Fibroblast of villous mesenchyme (primary cell): ENCODE measurements at regions not wholly inside any gene's neighbourhood (a gene's known extent, or its start where the extent isn't known, plus 50 kb on each side); places are given as distances from the start of the nearest gene placed in this dataset.

Experiments used
- DNase-seq: peaks from one replicate; pipeline ENCODE4 v3.0.0-alpha.2; 2010; ENCODE audit warnings: low read depth
- H3K4me3 ChIP-seq: 2 replicates; pipeline ENCODE4 v1.5.1; 2011; ENCODE audit warnings: low read depth, mild to moderate bottlenecking, low read length
- TF ChIP-seq, protein P1 (sequence below): IDR thresholded peaks from 2 replicates; pipeline ENCODE4 v1.5.1; 2012; ENCODE audit warnings: low read depth, mild to moderate bottlenecking, low read length; ENCODE audit not compliant: insufficient read depth

DNA sequence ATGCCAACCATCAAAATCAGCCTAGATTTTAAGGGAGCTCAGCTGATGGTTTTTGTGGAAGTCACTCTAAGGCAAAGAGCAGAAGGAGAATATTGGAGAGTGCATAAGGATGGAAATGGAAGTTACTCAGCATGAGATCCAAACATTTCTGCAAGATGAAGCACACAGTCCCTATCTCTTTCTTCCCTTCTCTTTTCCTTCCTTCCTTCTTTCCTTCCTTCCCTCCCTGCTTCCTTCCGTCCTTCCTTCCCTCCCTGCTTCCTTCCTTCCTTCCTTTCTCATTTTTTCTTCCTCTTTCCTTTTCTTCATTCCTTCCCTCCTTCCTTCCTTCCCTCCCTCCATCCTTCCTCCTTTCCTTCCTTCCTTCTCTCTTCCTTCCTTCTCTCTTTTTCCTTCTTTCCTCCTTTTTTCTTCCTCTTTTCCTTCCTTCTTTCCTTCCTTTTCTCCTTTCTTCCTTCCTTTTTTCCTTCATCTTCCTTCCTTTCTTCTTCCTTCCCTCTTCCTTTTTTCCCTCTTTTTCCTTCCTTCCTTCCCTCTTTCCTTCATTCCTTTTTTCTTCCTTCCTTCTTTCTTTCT lies 727.9 kb upstream of the CDH2 start:
- DNase-seq: no peak
- no peak overlapping the region for H3K4me3 ChIP-seq
- TF ChIP-seq, protein P1, sequence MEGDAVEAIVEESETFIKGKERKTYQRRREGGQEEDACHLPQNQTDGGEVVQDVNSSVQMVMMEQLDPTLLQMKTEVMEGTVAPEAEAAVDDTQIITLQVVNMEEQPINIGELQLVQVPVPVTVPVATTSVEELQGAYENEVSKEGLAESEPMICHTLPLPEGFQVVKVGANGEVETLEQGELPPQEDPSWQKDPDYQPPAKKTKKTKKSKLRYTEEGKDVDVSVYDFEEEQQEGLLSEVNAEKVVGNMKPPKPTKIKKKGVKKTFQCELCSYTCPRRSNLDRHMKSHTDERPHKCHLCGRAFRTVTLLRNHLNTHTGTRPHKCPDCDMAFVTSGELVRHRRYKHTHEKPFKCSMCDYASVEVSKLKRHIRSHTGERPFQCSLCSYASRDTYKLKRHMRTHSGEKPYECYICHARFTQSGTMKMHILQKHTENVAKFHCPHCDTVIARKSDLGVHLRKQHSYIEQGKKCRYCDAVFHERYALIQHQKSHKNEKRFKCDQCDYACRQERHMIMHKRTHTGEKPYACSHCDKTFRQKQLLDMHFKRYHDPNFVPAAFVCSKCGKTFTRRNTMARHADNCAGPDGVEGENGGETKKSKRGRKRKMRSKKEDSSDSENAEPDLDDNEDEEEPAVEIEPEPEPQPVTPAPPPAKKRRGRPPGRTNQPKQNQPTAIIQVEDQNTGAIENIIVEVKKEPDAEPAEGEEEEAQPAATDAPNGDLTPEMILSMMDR: no peak

DNA sequence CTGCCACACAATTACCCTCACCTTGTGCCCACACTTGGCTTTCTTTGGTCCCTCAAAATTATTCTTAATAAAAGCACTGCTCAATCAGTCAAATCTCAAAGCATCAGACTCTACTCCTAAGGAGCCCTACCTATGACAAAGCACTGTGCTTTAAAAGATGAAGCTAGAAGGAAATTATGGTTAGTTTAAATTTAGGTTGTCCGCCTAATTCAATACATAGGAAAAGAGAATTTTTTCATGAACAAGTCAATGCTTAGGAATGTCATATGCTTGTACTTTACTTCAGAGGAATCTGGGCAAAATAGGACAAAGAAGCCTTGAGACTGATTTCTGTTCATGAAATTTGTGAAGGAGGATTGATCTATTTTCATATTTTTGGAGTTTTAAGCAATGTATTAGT lies 726.4 kb upstream of the CDH2 start:
- H3K4me3 ChIP-seq: no peak overlapping the region
- TF ChIP-seq, protein P1: no peak
- DNase-seq: no peak

DNA sequence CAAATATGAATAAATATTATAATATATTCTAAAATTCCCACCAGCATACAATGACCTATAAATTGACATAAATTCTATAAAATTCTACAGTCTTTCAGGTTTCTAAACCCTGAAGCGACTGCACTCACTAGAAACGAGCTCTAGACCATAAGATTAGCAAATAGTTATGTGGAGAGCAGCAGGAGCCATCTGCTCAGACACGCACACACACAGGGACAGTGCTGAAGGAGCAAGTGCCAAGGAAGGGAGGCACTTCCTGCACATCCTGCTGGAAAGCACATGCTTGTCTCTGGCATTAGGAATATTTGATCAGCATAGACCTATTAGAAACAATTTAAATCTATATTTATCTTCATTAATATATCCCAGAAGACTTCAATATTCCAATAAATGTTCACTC lies 713.9 kb upstream of the CDH2 start:
- TF ChIP-seq, protein P1: no peak
- DNase-seq: no peak
- no peak overlapping the region for H3K4me3 ChIP-seq

DNA sequence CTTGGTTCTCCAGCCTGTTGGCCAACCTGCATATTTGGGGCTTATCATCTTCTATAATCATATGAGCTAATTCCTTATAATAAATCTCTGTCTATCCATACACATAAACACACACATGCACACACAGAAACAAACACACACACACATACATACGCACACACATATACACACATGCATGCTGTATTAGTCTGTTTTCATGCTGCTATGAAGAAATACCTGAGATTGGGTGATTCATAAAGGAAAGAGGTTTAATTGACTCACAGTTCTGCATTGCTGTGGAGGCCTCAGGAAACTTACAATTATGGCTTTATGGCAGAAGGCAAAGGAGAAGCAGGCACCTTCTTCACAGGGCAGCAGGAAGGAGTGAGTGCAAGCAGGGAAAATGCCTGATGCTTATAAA lies 707.4 kb upstream of the CDH2 start:
- no peak for DNase-seq
- no peak overlapping the region for H3K4me3 ChIP-seq
- TF ChIP-seq, protein P1: no peak

DNA sequence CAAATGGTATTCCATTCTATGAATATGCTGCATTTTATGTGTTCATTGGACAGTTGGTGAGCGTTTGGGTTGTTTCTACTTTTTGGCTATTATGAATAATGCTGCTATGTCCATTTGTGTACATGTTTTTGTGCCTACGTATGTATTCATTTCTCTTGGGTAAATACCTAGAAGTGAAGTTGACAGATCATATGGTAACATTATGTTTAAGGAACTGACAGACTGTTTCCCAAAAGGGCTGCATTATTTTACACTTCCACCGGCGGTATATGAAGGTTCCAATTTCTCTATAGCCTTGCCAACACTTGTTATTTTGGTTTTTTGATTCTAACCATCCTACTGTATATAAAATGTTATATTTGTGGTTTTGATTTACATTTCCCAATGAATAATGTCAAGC lies 703.9 kb upstream of the CDH2 start:
- TF ChIP-seq, protein P1: no peak
- no peak overlapping the region for H3K4me3 ChIP-seq
- DNase-seq: no peak

DNA sequence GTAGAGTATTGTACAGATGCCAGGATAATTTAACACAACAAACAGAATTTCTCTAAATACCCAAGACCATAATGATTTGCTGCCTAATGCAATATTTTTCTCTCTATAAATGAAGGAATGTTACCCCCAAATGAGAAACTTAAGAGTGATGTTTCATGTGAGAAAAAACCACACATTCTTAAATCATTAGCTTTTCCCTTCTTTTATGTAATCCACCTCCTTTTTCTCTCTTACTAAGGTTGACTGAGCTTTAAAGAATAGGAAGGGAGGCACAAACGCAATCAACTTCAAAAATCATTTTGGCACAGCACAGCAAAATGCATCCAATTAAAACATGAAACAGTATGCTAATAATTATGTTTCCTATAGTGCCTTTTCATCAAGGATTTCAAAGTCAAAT lies 698.1 kb upstream of the CDH2 start:
- TF ChIP-seq, protein P1: no peak
- no peak for DNase-seq
- H3K4me3 ChIP-seq: no peak overlapping the region

DNA sequence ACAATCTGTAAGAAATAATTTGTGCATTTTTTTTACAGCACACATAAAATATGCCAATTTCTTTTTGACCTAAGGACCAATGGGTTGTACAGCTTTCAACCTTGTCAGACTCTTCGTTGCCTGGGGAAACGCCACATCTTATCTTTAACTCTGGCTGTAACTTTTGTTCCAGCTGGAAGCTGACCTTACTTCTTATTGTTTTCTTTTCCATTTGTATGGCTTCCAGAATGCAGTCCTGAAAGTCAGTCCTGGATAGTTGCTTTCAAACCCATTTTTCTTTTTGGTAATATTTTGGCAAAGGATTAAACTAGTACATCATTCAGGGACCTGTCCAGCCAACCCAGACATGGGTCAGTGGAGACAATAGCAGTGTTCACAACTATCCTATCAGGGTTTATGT lies 686.5 kb upstream of the CDH2 start:
- no peak overlapping the region for H3K4me3 ChIP-seq
- no peak for DNase-seq
- TF ChIP-seq, protein P1: no peak
